ENCODE measurements at regions not wholly inside any gene's neighbourhood (a gene's known extent, or its start where the extent isn't known, plus 50 kb on each side); places are given as distances from the start of the nearest gene placed in this dataset.
"Not testable (repeated sequence)": the region's sequence is repeated elsewhere in the genome, so short reads cannot be mapped to it uniquely, and the experiment has no call there.

DNA sequence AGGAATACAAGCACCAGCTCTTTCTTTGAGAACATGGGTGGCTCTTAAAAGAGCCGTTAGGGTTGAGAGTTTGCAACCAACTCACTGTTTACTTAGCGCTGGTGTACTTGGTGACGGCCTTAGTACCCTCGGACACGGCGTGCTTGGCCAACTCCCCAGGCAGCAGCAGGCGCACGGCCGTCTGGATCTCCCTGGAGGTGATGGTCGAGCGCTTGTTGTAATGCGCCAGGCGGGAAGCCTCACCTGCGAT is 115.3 kb upstream of the PRSS16 start:
- TF ChIP-seq, protein P1, sequence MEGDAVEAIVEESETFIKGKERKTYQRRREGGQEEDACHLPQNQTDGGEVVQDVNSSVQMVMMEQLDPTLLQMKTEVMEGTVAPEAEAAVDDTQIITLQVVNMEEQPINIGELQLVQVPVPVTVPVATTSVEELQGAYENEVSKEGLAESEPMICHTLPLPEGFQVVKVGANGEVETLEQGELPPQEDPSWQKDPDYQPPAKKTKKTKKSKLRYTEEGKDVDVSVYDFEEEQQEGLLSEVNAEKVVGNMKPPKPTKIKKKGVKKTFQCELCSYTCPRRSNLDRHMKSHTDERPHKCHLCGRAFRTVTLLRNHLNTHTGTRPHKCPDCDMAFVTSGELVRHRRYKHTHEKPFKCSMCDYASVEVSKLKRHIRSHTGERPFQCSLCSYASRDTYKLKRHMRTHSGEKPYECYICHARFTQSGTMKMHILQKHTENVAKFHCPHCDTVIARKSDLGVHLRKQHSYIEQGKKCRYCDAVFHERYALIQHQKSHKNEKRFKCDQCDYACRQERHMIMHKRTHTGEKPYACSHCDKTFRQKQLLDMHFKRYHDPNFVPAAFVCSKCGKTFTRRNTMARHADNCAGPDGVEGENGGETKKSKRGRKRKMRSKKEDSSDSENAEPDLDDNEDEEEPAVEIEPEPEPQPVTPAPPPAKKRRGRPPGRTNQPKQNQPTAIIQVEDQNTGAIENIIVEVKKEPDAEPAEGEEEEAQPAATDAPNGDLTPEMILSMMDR (IDR thresholded peaks at IDR 0.05): not testable (repeated sequence)
- TF ChIP-seq POLR2A (IDR thresholded peaks at IDR 0.05; ENCODE audit: low read depth): not testable (repeated sequence)
